Activated naive CD8-positive, alpha-beta T cell (primary cell): ENCODE measurements at regions not wholly inside any gene's neighbourhood (a gene's known extent, or its start where the extent isn't known, plus 50 kb on each side); places are given as distances from the start of the nearest gene placed in this dataset.
"Not testable (repeated sequence)": the region's sequence is repeated elsewhere in the genome, so short reads cannot be mapped to it uniquely, and the experiment has no call there.

Source experiments
- H3K27ac Mint-ChIP-seq: one replicate; pipeline ENCODE4 v1.8.0; 2021; ENCODE audit warnings: mixed read lengths
- H3K27me3 Mint-ChIP-seq: one replicate; pipeline ENCODE4 v1.8.0; 2021; ENCODE audit warnings: mixed read lengths
- H3K36me3 Mint-ChIP-seq: one replicate; pipeline ENCODE4 v1.8.0; 2021; ENCODE audit warnings: mixed read lengths
- H3K4me1 Mint-ChIP-seq: one replicate; pipeline ENCODE4 v1.8.0; 2021; ENCODE audit warnings: low read depth, mixed read lengths
- H3K4me3 Mint-ChIP-seq: one replicate; pipeline ENCODE4 v1.8.0; 2021; ENCODE audit warnings: mild to moderate bottlenecking, mixed read lengths
- H3K9me3 Mint-ChIP-seq: one replicate; pipeline ENCODE4 v1.8.0; 2021; ENCODE audit warnings: low read depth, mixed read lengths

- H3K4me1 Mint-ChIP-seq, H3K4me3 Mint-ChIP-seq, H3K27ac Mint-ChIP-seq, H3K27me3 Mint-ChIP-seq, H3K9me3 Mint-ChIP-seq, H3K36me3 Mint-ChIP-seq: not testable (repeated sequence)
Measured at GRCh38 chr10:78096486-78096885, 62.8 kb downstream of the RPS24 start.

DNA sequence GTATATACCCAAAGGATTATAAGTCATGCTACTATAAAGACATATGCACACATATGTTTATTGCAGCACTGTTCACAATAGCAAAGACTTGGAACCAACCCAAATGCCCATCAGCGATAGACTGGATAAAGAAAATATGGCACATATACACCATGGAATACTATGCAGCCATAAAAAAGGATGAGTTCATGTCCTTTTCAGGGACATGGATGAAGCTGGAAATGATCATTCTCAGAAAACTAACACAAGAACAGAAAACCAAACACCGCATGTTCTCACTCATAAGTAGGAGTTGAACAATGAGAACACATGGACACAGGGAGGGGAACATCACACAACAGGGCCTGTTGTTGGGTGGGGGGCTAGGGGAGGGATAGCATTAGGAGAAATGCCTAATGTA is 68.9 kb downstream of the RPS24 start:
- H3K9me3 Mint-ChIP-seq, H3K27me3 Mint-ChIP-seq, H3K36me3 Mint-ChIP-seq, H3K27ac Mint-ChIP-seq, H3K4me1 Mint-ChIP-seq, H3K4me3 Mint-ChIP-seq: not testable (repeated sequence)

GRCh38 chr10:78109210-78109609 is 75.5 kb downstream of the RPS24 start:
- H3K4me3 Mint-ChIP-seq: no peak overlapping the region
- peaks cover 4% of the 10 kb centered on the region for H3K27me3 Mint-ChIP-seq
- peaks cover 5% of the 10 kb centered on the region for H3K36me3 Mint-ChIP-seq
- H3K4me1 Mint-ChIP-seq: no peaks in the 10 kb centered on the region
- peaks cover 4% of the 10 kb centered on the region for H3K9me3 Mint-ChIP-seq
- no peak overlapping the region for H3K27ac Mint-ChIP-seq

DNA sequence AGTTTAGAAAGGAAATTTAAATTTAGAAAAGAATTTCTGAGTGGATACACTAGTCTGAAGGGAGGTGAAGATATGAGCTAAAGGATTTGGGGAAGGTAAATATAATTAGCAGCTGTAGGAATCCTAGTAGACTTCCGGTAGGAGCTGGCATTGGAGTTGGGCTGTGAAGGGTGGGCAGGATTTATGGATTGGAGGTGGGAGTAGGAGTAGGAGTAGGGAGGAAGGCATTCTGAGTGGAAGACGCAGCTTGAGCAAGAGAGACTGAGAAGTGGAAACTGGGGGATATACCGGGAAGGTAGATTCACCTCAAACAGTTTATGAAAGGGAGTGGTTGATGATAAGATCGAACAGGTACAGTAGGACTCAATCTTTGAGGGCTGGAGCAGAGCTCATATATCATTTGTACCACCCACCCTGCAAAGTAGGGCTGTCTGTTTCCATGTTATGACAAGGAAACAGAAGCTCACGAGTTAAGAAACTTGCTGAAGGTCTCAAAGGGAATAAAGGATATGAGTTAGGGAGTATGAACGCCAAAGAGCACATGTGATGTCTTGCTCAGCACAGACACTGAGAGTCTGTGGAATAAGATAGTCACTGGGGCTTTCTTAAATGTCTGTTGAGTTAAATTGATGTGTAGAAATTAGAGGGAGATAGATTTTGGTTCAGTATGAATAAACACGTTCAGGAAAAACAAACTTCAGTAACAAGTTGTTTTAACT is 81.6 kb downstream of the RPS24 start:
- Mint-ChIP-seq H3K27ac (no peak overlapping the region), H3K27me3 (peaks cover 5% of the 10 kb centered on the region), H3K36me3 (no peaks in the 10 kb centered on the region), H3K9me3 (peaks cover 4% of the 10 kb centered on the region), H3K4me3 (no peak overlapping the region), H3K4me1 (no peaks in the 10 kb centered on the region)

DNA sequence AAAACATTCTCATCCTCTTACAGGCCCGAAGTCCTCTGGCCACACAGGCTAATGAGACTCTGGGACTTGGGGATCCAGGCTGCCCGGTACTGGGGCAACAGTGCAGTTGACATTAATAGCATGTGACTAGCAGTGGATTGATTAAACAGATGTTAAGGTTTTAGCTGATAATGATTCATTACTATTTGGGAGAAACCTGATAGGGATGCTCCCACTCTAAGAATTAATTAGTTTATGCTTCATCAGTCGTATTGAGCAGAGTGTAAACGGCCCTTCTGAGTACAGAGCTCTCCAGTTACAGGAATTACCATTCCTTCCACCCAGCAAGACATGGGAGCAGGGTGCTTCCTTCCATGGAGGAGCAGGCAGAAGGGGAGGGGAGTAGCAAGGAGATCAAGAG is 82.7 kb downstream of the RPS24 start:
- Mint-ChIP-seq H3K27me3 (peaks cover 7% of the 10 kb centered on the region), H3K36me3 (peaks cover 4% of the 10 kb centered on the region), H3K4me3 (no peak overlapping the region), H3K27ac (no peak overlapping the region), H3K9me3 (peaks cover 12% of the 10 kb centered on the region), H3K4me1 (no peaks in the 10 kb centered on the region)

DNA sequence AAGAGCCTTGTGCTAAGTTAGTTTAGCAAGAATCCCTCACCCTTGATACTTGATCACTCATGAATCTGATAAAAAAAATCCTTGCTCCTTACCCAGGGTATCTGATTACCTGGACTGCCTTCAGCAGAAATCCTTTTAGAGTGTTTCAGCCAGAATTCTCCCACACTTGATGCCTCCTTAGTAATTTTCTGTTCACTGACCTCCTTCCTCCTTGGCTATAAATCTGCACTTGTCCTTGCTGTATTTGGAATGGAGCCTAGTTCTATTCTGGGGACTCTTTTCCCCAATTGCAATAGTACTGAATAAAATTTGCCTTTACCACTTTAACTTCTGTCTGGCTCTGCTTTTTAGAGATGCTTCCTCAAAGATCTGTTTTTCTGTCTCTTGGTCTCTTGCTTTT is 84.9 kb downstream of the RPS24 start:
- peaks cover 7% of the 10 kb centered on the region for H3K27me3 Mint-ChIP-seq
- no peak overlapping the region for H3K27ac Mint-ChIP-seq
- peaks cover 24% of the 10 kb centered on the region for H3K9me3 Mint-ChIP-seq
- H3K4me1 Mint-ChIP-seq: no peaks in the 10 kb centered on the region
- no peak overlapping the region for H3K4me3 Mint-ChIP-seq
- peaks cover 12% of the 10 kb centered on the region for H3K36me3 Mint-ChIP-seq

DNA sequence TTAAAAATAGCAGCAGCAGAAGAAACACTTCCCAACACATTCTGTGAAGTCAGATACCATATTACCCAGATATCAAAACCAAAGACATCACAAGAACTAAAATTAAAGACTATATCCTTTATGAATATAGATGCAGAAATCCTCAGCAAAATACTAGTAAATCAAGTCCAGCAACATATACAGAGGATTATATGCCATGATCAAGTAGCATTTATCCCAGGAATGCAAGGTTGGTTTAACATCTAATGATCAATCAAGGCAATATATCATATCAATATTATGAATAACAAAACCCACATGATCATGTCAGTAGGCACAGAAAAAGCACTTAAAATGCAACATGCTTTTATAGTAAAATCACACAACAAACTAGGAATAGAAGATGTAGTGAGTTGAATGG is 88.1 kb downstream of the RPS24 start:
- no peak overlapping the region for H3K27ac Mint-ChIP-seq
- H3K4me3 Mint-ChIP-seq: no peak overlapping the region
- H3K36me3 Mint-ChIP-seq: peaks cover 12% of the 10 kb centered on the region
- no peaks in the 10 kb centered on the region for H3K4me1 Mint-ChIP-seq
- peaks cover 7% of the 10 kb centered on the region for H3K27me3 Mint-ChIP-seq
- H3K9me3 Mint-ChIP-seq: peaks cover 24% of the 10 kb centered on the region

DNA sequence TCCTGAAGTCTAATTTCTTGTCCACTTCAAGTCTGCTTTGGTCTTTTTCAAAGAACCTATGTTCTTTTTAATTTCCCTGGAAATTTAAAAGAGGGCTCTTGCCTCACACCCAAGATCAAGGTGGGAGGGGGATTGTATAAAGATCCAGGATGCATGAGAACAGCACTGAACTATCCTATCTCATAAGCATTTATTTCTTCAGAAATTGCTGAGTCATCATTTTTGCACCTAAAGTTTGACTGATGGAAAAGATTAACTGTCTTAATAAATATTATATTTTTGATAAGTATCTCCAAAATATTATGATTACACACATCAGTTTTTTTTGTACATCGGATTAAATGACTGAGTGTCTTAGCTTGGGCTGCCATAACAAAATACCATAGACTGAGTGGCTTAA is 90.5 kb downstream of the RPS24 start:
- peaks cover 12% of the 10 kb centered on the region for H3K36me3 Mint-ChIP-seq
- peaks cover 7% of the 10 kb centered on the region for H3K27me3 Mint-ChIP-seq
- H3K4me1 Mint-ChIP-seq: no peaks in the 10 kb centered on the region
- H3K27ac Mint-ChIP-seq: no peak overlapping the region
- H3K9me3 Mint-ChIP-seq: peaks cover 24% of the 10 kb centered on the region
- H3K4me3 Mint-ChIP-seq: no peak overlapping the region

GRCh38 chr10:78129211-78129610 is 95.5 kb downstream of the RPS24 start:
- H3K36me3 Mint-ChIP-seq: no peaks in the 10 kb centered on the region
- no peaks in the 10 kb centered on the region for H3K27me3 Mint-ChIP-seq
- no peaks in the 10 kb centered on the region for H3K9me3 Mint-ChIP-seq
- no peak overlapping the region for H3K4me3 Mint-ChIP-seq
- H3K27ac Mint-ChIP-seq: no peak overlapping the region
- H3K4me1 Mint-ChIP-seq: no peaks in the 10 kb centered on the region

DNA sequence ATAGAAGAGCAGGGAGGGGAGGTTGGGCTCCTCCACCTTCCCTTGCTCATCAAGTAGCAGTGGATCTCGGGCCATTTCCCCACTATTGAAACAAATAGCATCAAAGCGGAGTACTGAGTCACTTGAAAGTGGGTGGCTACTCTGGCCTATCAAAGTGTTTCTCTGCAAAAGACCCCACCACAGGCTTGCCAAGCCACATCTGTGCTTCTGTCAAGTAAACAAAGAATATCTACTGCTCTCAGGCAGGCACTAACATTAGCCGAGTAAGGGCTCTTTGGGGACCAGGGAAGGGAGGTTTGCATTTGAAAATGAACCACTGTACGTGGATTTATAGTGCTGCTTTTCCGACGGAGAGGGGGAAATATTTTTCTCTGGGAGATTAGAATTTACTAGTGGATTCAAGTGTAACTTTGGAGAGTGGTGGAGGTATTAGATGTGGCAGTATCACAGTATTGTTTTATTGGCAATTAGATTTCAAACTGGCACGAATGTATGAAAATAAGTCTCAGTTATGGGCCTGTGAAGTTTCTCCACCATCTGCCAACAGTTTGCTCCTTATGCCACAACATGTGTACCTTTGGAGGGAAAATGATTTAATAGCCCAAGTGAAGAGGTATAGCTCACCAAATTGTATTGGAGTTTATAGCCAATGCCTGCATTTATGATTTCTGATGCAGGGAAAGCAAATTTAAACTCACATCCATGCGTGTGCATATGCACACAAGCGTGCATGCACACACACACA is 97.5 kb downstream of the RPS24 start:
- Mint-ChIP-seq H3K36me3 (no peaks in the 10 kb centered on the region), H3K4me3 (no peak overlapping the region), H3K27ac (no peak overlapping the region), H3K9me3 (no peaks in the 10 kb centered on the region), H3K27me3 (no peaks in the 10 kb centered on the region), H3K4me1 (no peaks in the 10 kb centered on the region)

DNA sequence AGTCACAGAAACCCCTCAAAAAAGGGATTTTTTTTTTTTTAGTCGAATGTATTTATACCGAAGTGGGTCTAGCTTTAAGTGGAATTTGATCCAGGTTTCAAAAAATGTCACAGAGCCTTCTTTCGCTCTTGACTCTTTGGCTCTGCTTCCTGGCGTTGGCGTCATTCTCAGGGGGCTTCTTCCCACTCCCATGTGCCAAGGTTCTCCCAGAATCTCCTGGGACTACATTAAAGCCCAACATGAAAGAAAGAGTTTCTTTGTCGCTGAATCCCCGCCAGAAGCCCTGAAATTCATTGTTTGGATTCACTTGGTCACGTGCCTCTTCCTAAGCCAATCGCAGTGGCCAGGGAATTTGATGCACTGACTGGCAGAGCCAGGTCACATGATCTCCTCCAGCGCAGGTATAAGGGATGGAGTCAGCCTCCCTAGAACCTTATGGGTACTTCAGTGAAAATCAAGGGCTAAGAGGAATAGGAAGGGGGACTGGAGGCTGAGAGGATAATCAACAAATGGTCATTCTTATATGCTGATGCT is 101.2 kb downstream of the RPS24 start:
- no peaks in the 10 kb centered on the region for H3K36me3 Mint-ChIP-seq
- peaks cover 3% of the 10 kb centered on the region for H3K27me3 Mint-ChIP-seq
- H3K9me3 Mint-ChIP-seq: no peaks in the 10 kb centered on the region
- H3K4me1 Mint-ChIP-seq: no peaks in the 10 kb centered on the region
- no peak overlapping the region for H3K27ac Mint-ChIP-seq
- H3K4me3 Mint-ChIP-seq: no peak overlapping the region

GRCh38 chr10:78137147-78137546 is 103.5 kb downstream of the RPS24 start:
- no peaks in the 10 kb centered on the region for H3K36me3 Mint-ChIP-seq
- no peaks in the 10 kb centered on the region for H3K4me1 Mint-ChIP-seq
- no peak overlapping the region for H3K4me3 Mint-ChIP-seq
- H3K27ac Mint-ChIP-seq: no peak overlapping the region
- no peaks in the 10 kb centered on the region for H3K9me3 Mint-ChIP-seq
- peaks cover 7% of the 10 kb centered on the region for H3K27me3 Mint-ChIP-seq

DNA sequence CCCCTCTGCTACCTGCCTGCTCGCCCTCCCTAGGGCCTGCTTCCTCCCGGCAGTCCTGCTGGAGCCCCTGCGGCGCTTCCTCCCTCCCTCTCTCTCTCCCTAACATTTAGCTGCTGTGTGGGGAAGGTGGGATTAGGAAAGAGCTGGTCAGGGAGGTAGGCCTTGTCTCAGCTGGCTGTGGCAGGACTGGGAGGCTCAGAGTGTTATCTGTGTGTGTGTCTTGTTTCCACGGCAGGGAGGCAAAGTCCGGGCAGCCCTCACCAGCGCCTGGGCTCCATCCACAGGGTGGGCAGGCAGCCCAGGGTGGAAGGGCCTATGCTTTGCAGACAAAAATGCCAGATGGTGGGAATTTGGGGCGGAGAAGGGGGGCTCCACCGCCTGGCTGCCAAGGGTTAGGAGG is 105.7 kb downstream of the RPS24 start:
- no peak overlapping the region for H3K27ac Mint-ChIP-seq
- no peaks in the 10 kb centered on the region for H3K9me3 Mint-ChIP-seq
- no peaks in the 10 kb centered on the region for H3K36me3 Mint-ChIP-seq
- no peak overlapping the region for H3K4me3 Mint-ChIP-seq
- no peaks in the 10 kb centered on the region for H3K4me1 Mint-ChIP-seq
- peaks cover 11% of the 10 kb centered on the region for H3K27me3 Mint-ChIP-seq

GRCh38 chr10:78140066-78140630 is 106.5 kb downstream of the RPS24 start:
- Mint-ChIP-seq H3K4me3 (no peak overlapping the region), H3K27ac (no peak overlapping the region), H3K36me3 (no peaks in the 10 kb centered on the region), H3K9me3 (no peaks in the 10 kb centered on the region), H3K27me3 (peaks cover 13% of the 10 kb centered on the region), H3K4me1 (no peaks in the 10 kb centered on the region)

DNA sequence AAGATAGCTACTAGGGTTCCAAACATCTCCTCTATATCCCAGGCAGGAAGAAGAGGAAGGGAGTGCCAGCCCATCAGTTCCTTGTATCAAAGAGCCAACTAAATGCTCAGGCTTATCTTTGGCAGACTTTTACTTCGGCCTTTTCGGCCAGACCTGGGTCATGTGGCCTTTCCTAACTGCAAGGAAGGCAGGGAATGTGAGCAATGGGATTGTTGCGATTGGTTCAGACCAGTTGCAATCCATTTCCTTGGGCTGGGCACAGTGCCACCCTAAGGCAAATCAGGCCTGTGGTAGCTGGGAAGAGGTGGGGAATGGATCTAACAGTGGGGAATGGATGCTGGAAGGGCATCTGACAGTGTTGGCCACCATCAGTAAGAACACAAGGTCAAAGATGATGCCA is 109.9 kb downstream of the RPS24 start:
- no peaks in the 10 kb centered on the region for H3K36me3 Mint-ChIP-seq
- no peaks in the 10 kb centered on the region for H3K4me1 Mint-ChIP-seq
- H3K4me3 Mint-ChIP-seq: no peak overlapping the region
- H3K9me3 Mint-ChIP-seq: no peaks in the 10 kb centered on the region
- H3K27me3 Mint-ChIP-seq: peaks cover 13% of the 10 kb centered on the region
- no peak overlapping the region for H3K27ac Mint-ChIP-seq
